ENCODE measurements at regions not wholly inside any gene's neighbourhood (a gene's known extent, or its start where the extent isn't known, plus 50 kb on each side); places are given as distances from the start of the nearest gene placed in this dataset.

DNA sequence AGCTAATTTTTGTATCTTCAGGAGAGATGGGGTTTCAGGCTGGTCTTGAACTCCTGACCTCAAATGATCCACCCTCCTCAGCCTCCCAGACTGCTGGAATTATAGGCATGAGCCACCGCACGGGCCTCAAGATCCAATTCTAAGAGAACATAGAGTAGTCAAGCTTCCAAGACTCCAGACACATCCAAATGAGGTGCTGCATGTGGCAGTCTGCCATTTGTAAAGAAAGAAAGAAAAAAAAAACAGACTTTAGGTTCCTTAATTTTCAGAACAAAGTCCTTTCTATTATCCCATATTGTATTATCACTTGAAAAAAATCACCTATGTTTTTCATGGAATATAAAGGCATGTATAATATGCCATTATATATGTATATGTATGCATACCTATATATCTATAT, 2104.5 kb downstream of the MAT2B start:
- no peak for TF ChIP-seq CTCF (IDR thresholded peaks at IDR 0.05)
- no peak for TF ChIP-seq MAX (CRISPR knock-in tag; IDR thresholded peaks at IDR 0.05)
- no peak for TF ChIP-seq CREM (CRISPR knock-in tag; IDR thresholded peaks at IDR 0.05)
- no peak for TF ChIP-seq ETV6 (CRISPR knock-in tag; IDR thresholded peaks at IDR 0.05)
- TF ChIP-seq CBFB (CRISPR knock-in tag; IDR thresholded peaks at IDR 0.05; ENCODE audit: low read depth): no peak
- no peak for TF ChIP-seq ZNF121 (CRISPR knock-in tag; IDR thresholded peaks at IDR 0.05)
- no peak for TF ChIP-seq ELF4 (CRISPR knock-in tag; IDR thresholded peaks at IDR 0.05; ENCODE audit: low read depth)
- TF ChIP-seq ZNF317 (CRISPR knock-in tag; IDR thresholded peaks at IDR 0.05; ENCODE audit: borderline replicate concordance, low read depth): no peak
- TF ChIP-seq ZNF512 (CRISPR knock-in tag; IDR thresholded peaks at IDR 0.05; ENCODE audit: borderline replicate concordance): no peak
- TF ChIP-seq, protein P1, sequence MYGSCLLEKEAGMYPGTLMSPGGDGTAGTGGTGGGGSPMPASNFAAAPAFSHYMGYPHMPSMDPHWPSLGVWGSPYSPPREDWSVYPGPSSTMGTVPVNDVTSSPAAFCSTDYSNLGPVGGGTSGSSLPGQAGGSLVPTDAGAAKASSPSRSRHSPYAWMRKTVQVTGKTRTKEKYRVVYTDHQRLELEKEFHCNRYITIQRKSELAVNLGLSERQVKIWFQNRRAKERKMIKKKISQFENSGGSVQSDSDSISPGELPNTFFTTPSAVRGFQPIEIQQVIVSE (CRISPR knock-in tag; IDR thresholded peaks at IDR 0.05; ENCODE audit: borderline replicate concordance): no peak
- no peak for TF ChIP-seq ESRRA (CRISPR knock-in tag; IDR thresholded peaks at IDR 0.05; ENCODE audit: borderline replicate concordance)
